ENCODE measurements at regions not wholly inside any gene's neighbourhood (a gene's known extent, or its start where the extent isn't known, plus 50 kb on each side); places are given as distances from the start of the nearest gene placed in this dataset.

GRCh38 chr11:95501761-95502266 lies 270.8 kb upstream of the SESN3 start:
- TF ChIP-seq, protein P1, sequence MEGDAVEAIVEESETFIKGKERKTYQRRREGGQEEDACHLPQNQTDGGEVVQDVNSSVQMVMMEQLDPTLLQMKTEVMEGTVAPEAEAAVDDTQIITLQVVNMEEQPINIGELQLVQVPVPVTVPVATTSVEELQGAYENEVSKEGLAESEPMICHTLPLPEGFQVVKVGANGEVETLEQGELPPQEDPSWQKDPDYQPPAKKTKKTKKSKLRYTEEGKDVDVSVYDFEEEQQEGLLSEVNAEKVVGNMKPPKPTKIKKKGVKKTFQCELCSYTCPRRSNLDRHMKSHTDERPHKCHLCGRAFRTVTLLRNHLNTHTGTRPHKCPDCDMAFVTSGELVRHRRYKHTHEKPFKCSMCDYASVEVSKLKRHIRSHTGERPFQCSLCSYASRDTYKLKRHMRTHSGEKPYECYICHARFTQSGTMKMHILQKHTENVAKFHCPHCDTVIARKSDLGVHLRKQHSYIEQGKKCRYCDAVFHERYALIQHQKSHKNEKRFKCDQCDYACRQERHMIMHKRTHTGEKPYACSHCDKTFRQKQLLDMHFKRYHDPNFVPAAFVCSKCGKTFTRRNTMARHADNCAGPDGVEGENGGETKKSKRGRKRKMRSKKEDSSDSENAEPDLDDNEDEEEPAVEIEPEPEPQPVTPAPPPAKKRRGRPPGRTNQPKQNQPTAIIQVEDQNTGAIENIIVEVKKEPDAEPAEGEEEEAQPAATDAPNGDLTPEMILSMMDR (IDR thresholded peaks at IDR 0.05; ENCODE audit: insufficient read depth, low read depth, low read length), result no peak
- DNase-seq (ENCODE audit: low read depth), result no peak
- H3K4me3 ChIP-seq (ENCODE audit: low read depth, low read length), result no peak overlapping the region

DNA sequence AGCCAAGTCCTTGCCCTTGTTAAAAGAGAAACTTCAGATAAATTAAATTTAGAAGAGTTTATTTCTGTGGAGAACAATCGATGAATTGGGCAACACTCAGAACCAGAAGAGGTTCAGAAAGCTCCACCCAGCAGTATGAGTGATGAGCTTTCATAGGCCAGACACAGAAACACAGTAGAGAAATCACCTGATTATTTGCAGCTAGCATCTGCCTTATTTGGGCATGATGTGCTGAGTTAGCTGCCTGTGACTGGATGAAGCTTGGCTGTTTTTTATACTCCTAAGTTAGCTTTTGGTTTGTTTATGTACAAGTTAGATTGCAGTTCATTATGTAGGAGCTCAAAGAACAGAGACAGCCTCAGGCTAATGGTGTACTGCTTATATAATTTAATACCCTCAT lies 269.5 kb upstream of the SESN3 start:
- DNase-seq (ENCODE audit: low read depth), result no peak
- TF ChIP-seq, protein P1 (IDR thresholded peaks at IDR 0.05; ENCODE audit: insufficient read depth, low read depth, low read length), result no peak
- no peak overlapping the region for H3K4me3 ChIP-seq (ENCODE audit: low read depth, low read length)

GRCh38 chr11:95499516-95500135 lies 268.6 kb upstream of the SESN3 start:
- peak; percentile 48 for DNase-seq (ENCODE audit: low read depth)
- H3K4me3 ChIP-seq (ENCODE audit: low read depth, low read length), result no peak overlapping the region
- TF ChIP-seq, protein P1 (IDR thresholded peaks at IDR 0.05; ENCODE audit: insufficient read depth, low read depth, low read length), result no peak

- TF ChIP-seq, protein P1 (IDR thresholded peaks at IDR 0.05; ENCODE audit: insufficient read depth, low read depth, low read length), result no peak
- no peak for DNase-seq (ENCODE audit: low read depth)
Measured at GRCh38 chr11:95498722-95499425, 267.9 kb upstream of the SESN3 start.

GRCh38 chr11:95496901-95497300 lies 265.9 kb upstream of the SESN3 start:
- H3K4me3 ChIP-seq (ENCODE audit: low read depth, low read length), result no peak overlapping the region
- TF ChIP-seq, protein P1 (IDR thresholded peaks at IDR 0.05; ENCODE audit: insufficient read depth, low read depth, low read length), result no peak
- DNase-seq (ENCODE audit: low read depth), result no peak

More at GRCh38 chr11:95498722-95499425, 267.9 kb upstream of the SESN3 start:
- no peak overlapping the region for H3K4me3 ChIP-seq (ENCODE audit: low read depth, low read length)

GRCh38 chr11:95495706-95496105 lies 264.7 kb upstream of the SESN3 start:
- TF ChIP-seq, protein P1 (IDR thresholded peaks at IDR 0.05; ENCODE audit: insufficient read depth, low read depth, low read length), result no peak
- no peak for DNase-seq (ENCODE audit: low read depth)
- no peak overlapping the region for H3K4me3 ChIP-seq (ENCODE audit: low read depth, low read length)

All from fibroblast of villous mesenchyme (primary cell).